Lower leg skin (tissue), 3 donors: ENCODE measurements at regions not wholly inside any gene's neighbourhood (a gene's known extent, or its start where the extent isn't known, plus 50 kb on each side); places are given as distances from the start of the nearest gene placed in this dataset.

Experiments
- CTCF ChIP-seq, 3 donors: fragments of 450-650 bp; IDR thresholded peaks; one replicate each; pipeline ENCODE4 v1.5.1; 2016; ENCODE audit warnings: antibody characterized with exemption in 3 of 3, mild to moderate bottlenecking in 3 of 3, moderate library complexity in 2 of 3
- POLR2A ChIP-seq, 2 donors: fragments of 450-650 bp; IDR thresholded peaks; one replicate each; pipeline ENCODE4 v1.6.1; 2016 to 2017; ENCODE audit warnings: antibody characterized with exemption in 2 of 2, mild to moderate bottlenecking in 1 of 2, moderate library complexity in 1 of 2

- no peak for TF ChIP-seq POLR2A (IDR thresholded peaks at IDR 0.05)
- TF ChIP-seq CTCF (IDR thresholded peaks at IDR 0.05) = no peak
Measured at GRCh38 chr11:111438168-111438567, 59.1 kb upstream of the POU2AF1 start.
